ENCODE measurements at regions not wholly inside any gene's neighbourhood (a gene's known extent, or its start where the extent isn't known, plus 50 kb on each side); places are given as distances from the start of the nearest gene placed in this dataset.

DNA sequence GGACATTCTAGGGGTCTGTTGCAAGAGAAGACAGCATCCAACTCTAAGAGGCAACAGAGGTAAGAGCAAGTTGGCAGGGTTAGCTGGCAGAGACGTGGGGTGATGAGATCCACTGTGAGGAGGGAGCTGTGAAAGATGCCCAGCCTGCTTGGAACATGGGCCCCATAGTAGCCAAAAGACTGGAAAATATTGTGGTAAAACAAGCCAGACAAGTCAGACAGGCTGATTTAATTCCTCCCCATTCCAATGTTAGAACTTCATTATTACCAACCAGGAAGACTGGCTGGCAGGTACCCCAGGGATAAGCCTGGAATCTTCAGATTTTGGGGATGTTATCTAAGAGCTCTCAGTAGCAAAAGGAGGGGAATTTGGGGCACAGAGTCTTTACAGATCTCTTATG lies 181.3 kb downstream of the SEC61B start:
- TF ChIP-seq, protein P1, sequence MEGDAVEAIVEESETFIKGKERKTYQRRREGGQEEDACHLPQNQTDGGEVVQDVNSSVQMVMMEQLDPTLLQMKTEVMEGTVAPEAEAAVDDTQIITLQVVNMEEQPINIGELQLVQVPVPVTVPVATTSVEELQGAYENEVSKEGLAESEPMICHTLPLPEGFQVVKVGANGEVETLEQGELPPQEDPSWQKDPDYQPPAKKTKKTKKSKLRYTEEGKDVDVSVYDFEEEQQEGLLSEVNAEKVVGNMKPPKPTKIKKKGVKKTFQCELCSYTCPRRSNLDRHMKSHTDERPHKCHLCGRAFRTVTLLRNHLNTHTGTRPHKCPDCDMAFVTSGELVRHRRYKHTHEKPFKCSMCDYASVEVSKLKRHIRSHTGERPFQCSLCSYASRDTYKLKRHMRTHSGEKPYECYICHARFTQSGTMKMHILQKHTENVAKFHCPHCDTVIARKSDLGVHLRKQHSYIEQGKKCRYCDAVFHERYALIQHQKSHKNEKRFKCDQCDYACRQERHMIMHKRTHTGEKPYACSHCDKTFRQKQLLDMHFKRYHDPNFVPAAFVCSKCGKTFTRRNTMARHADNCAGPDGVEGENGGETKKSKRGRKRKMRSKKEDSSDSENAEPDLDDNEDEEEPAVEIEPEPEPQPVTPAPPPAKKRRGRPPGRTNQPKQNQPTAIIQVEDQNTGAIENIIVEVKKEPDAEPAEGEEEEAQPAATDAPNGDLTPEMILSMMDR (IDR thresholded peaks at IDR 0.05): no peak
- no peak for TF ChIP-seq POLR2AphosphoS5 (IDR thresholded peaks at IDR 0.05)
- no peak for TF ChIP-seq POLR2A (IDR thresholded peaks at IDR 0.05)
- no peak for TF ChIP-seq EP300 (IDR thresholded peaks at IDR 0.05)
